Calu3 (cell line): ENCODE measurements at regions not wholly inside any gene's neighbourhood (a gene's known extent, or its start where the extent isn't known, plus 50 kb on each side); places are given as distances from the start of the nearest gene placed in this dataset.

Experiments used
- BruUV-seq: library from RNA; stranded (reverse); fragments of 400-500 nt; replicated peaks from 2 replicates; lab custom pipeline; 2021; lab: Mats Ljungman, UMichigan
- CTCF ChIA-PET: fragments of 300-600 bp; sonication (Branson Sonifier 250); formaldehyde crosslinking; loops from one replicate; lab custom pipeline; 2022; ENCODE audit warnings: antibody characterized with exemption; lab: Charles Lee
- DNase-seq: peaks from one replicate; pipeline ENCODE4 v3.0.0; 2022
- H3K27ac Mint-ChIP-seq: one replicate; pipeline ENCODE4 v1.8.0; 2022; ENCODE audit warnings: mixed read lengths; ENCODE audit not compliant: unreplicated experiment
- H3K27me3 Mint-ChIP-seq: one replicate; pipeline ENCODE4 v1.8.0; 2022; ENCODE audit warnings: mixed read lengths; ENCODE audit not compliant: unreplicated experiment
- H3K36me3 Mint-ChIP-seq: one replicate; pipeline ENCODE4 v1.8.0; 2022; ENCODE audit warnings: mild to moderate bottlenecking, moderate library complexity, mixed read lengths; ENCODE audit not compliant: insufficient read depth, unreplicated experiment
- H3K4me1 Mint-ChIP-seq: one replicate; pipeline ENCODE4 v1.8.0; 2022; ENCODE audit warnings: mild to moderate bottlenecking, low read depth, mixed read lengths; ENCODE audit not compliant: unreplicated experiment
- H3K4me3 Mint-ChIP-seq: one replicate; pipeline ENCODE4 v1.8.0; 2022; ENCODE audit warnings: mild to moderate bottlenecking, low read depth, moderate library complexity, mixed read lengths; ENCODE audit not compliant: unreplicated experiment
- H3K9me3 Mint-ChIP-seq: one replicate; pipeline ENCODE4 v1.8.0; 2022; ENCODE audit warnings: low read depth, mixed read lengths; ENCODE audit not compliant: unreplicated experiment
- intact Hi-C: fragments of 100-400 bp; cut with micrococcal nuclease; formaldehyde crosslinking; loops from one replicate; pipeline ENCODE4 v1.10.0; 2022; ENCODE audit not compliant: unreplicated experiment
- TF ChIP-seq, protein P1 (sequence below): fragments of 200-600 bp; IDR thresholded peaks from one replicate; pipeline ENCODE4 v1.8.0; 2022; ENCODE audit warnings: antibody characterized with exemption; ENCODE audit not compliant: unreplicated experiment

DNA sequence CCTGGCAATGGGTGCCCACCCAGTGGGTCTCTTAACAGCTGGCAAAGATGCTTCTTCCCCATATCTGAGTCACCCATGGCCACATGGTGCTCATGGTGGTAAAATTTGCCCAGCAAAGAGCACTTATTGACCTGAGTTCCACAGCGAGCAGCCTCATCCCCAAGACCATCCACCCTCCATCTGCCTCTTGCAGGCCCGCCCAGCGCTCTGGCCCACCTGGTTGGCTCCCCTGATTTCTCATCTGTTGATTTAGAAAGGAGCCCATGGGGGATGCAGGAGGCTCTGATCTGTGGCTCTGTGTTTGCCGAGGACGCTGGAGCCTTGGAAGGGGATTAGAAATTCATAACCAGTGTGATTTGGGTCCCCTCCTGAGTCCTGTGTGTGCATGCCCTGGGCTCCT, 657.5 kb downstream of the PTPRU start:
- intact Hi-C loops: no loop called here
- TF ChIP-seq, protein P1, sequence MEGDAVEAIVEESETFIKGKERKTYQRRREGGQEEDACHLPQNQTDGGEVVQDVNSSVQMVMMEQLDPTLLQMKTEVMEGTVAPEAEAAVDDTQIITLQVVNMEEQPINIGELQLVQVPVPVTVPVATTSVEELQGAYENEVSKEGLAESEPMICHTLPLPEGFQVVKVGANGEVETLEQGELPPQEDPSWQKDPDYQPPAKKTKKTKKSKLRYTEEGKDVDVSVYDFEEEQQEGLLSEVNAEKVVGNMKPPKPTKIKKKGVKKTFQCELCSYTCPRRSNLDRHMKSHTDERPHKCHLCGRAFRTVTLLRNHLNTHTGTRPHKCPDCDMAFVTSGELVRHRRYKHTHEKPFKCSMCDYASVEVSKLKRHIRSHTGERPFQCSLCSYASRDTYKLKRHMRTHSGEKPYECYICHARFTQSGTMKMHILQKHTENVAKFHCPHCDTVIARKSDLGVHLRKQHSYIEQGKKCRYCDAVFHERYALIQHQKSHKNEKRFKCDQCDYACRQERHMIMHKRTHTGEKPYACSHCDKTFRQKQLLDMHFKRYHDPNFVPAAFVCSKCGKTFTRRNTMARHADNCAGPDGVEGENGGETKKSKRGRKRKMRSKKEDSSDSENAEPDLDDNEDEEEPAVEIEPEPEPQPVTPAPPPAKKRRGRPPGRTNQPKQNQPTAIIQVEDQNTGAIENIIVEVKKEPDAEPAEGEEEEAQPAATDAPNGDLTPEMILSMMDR: no peak
- Mint-ChIP-seq H3K27me3 (peaks cover 100% of the 10 kb centered on the region), H3K4me3 (no peak overlapping the region), H3K9me3 (no peaks in the 10 kb centered on the region), H3K36me3 (no peaks in the 10 kb centered on the region), H3K27ac (no peak overlapping the region), H3K4me1 (peaks cover 23% of the 10 kb centered on the region)
- BruUV-seq: no TSS peak
- no peak for DNase-seq
- CTCF ChIA-PET: no interaction called here

DNA sequence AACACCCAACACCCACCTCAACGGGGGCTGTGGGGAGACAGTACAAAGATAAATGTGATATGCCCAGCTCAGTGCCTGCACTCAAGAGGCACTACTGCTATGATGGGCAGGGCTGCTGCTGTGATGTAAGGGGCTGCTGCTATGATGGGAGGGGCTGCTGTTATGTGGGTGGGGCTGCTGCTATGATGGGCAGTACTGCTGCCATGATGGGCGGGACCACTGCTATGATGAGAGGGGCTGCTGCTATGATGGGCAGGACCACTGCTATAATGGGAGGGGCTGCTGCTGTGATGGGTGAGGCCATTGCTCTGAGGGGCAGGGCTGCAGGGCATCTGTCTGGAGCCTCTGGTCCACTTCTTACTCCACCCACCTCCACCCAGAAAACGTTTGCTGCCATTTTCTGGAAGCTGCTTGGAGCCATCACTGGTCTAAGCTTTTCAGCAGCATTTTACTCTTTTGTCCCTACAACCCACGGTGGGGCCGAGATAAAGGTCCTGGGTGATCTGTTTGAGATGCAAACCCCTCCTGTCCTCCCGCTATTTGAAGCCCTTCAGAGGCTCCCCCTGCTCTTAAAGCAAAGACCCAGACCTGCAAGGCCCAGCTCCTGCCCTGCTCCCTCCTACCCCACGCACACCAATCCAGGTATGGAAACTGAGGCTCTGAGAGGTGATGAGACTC, 656.9 kb downstream of the PTPRU start:
- intact Hi-C loops: no loop called here
- DNase-seq: no peak
- no TSS peak for BruUV-seq
- CTCF ChIA-PET: no interaction called here
- Mint-ChIP-seq H3K27me3 (peaks cover 100% of the 10 kb centered on the region), H3K4me3 (no peak overlapping the region), H3K27ac (no peak overlapping the region), H3K36me3 (no peaks in the 10 kb centered on the region), H3K9me3 (no peaks in the 10 kb centered on the region), H3K4me1 (peaks cover 23% of the 10 kb centered on the region)
- TF ChIP-seq, protein P1: no peak

DNA sequence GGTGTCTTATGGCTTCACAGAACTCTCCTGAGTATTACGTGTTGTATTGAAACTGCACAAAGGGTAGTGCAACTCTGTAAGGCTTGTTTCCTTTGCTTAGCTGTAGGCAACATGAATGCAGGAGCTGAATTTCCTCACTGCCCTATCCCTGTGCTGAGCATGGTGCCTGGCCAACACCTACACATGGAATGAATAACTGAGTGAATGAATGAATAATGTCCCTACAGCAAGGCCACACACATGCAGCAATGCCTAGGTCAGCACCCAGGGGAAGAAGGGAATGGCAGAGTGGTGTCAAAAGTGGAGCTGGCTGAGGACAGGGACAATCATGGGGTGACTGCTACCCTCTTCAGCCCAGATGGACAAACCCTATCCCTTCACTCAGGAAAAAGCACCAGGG, 655.9 kb downstream of the PTPRU start:
- Mint-ChIP-seq H3K9me3 (no peaks in the 10 kb centered on the region), H3K27me3 (peaks cover 95% of the 10 kb centered on the region), H3K27ac (no peak overlapping the region), H3K4me1 (peaks cover 20% of the 10 kb centered on the region), H3K36me3 (no peaks in the 10 kb centered on the region), H3K4me3 (no peak overlapping the region)
- TF ChIP-seq, protein P1: no peak
- BruUV-seq: no TSS peak
- intact Hi-C loops: no loop called here
- DNase-seq: no peak
- CTCF ChIA-PET: no interaction called here

GRCh38 chr1:29890201-29890959, 654.1 kb downstream of the PTPRU start:
- peaks cover 2% of the 10 kb centered on the region for H3K4me1 Mint-ChIP-seq
- TF ChIP-seq, protein P1: no peak
- CTCF ChIA-PET: interaction anchor here (1.5 kb wide), 1 partner anchor 9 kb away, joined by 3 read pairs; no protein-coding TSS in a partner anchor
- intact Hi-C loops: no loop called here
- no TSS peak for BruUV-seq
- H3K9me3 Mint-ChIP-seq: no peaks in the 10 kb centered on the region
- H3K27me3 Mint-ChIP-seq: peaks cover 89% of the 10 kb centered on the region
- H3K36me3 Mint-ChIP-seq: no peaks in the 10 kb centered on the region
- H3K27ac Mint-ChIP-seq: no peak overlapping the region
- DNase-seq: no peak
- no peak overlapping the region for H3K4me3 Mint-ChIP-seq
